HCT116 (cell line): ENCODE measurements at regions not wholly inside any gene's neighbourhood (a gene's known extent, or its start where the extent isn't known, plus 50 kb on each side); places are given as distances from the start of the nearest gene placed in this dataset.

Source experiments
- ATAC-seq: fragments of 200-7000 bp; cut with Tn5 transposase; 2 replicates; pipeline ENCODE4 v1.9.1; 2020; ENCODE audit warnings: mild to moderate bottlenecking, moderate library complexity
- BruUV-seq: library from RNA; stranded (reverse); fragments of 400-500 nt; replicated peaks from 2 replicates; lab custom pipeline; 2021; lab: Mats Ljungman, UMichigan
- CTCF ChIA-PET: fragments of 300-600 bp; sonication (Branson Sonifier 250); formaldehyde crosslinking; loops from one replicate; lab custom pipeline; 2021; ENCODE audit warnings: antibody characterized with exemption; lab: Charles Lee
- POLR2A ChIA-PET: fragments of 300-600, 350-600 bp; sonication (Branson Sonifier 250); formaldehyde crosslinking; loops from one replicate; lab custom pipeline; 2021; ENCODE audit warnings: antibody characterized with exemption; lab: Charles Lee
- RAD21 ChIA-PET, 2 experiments: fragments of 300-600 bp; sonication (Branson Sonifier 250); formaldehyde crosslinking; loops; one replicate each; lab custom pipeline; 2023; ENCODE audit warnings: low total read pairs in 2 of 2; ENCODE audit not compliant: uncharacterized antibody in 2 of 2, unreplicated experiment in 2 of 2, low non-redundant PET in 1 of 2; lab: Charles Lee
- DNase-seq: peaks from one replicate; pipeline ENCODE4 v3.0.0-alpha.2; 2010; ENCODE audit warnings: low read depth, low spot score
- H2AFZ ChIP-seq: fragments of 200-600 bp; shearing (Covaris generic), sonication (generic); 2 replicates; pipeline ENCODE4 v1.6.1; 2017; ENCODE audit warnings: low read depth, mixed run types, mixed read lengths, antibody characterized with exemption, low read length; ENCODE audit not compliant: poor library complexity, severe bottlenecking
- H3K27ac ChIP-seq: 2 replicates; pipeline ENCODE4 v1.5.1; 2012; ENCODE audit warnings: low read depth, low read length
- H3K27me3 ChIP-seq: fragments of 200-600 bp; sonication (generic); 2 replicates; pipeline ENCODE4 v1.6.1; 2016; ENCODE audit warnings: mixed run types, low read length, mixed read lengths; ENCODE audit not compliant: insufficient read depth
- H3K36me3 ChIP-seq, 2 experiments: fragments of 200-500 bp in 1 of 2; fragments of 200-600 bp in 1 of 2; sonication (Bioruptor generic) in 1 of 2; sonication (generic) in 1 of 2; 2 replicates each; pipeline versions ENCODE4 v1.5.1 to v1.6.1; 2014 to 2016; ENCODE audit warnings: low read length in 2 of 2, inconsistent platforms in 1 of 2, mixed read lengths in 1 of 2, mixed run types in 1 of 2; ENCODE audit not compliant: insufficient read depth in 2 of 2, control insufficient read depth in 1 of 2
- H3K4me1 ChIP-seq, 2 experiments: fragments of 200-600 bp in 1 of 2; sonication (generic) in 1 of 2; 2 replicates each; pipeline versions ENCODE4 v1.5.1 to v1.6.1; 2012 to 2017; ENCODE audit warnings: low read length in 2 of 2, inconsistent platforms in 1 of 2, mild to moderate bottlenecking in 1 of 2, mixed read lengths in 1 of 2, mixed run types in 1 of 2, moderate library complexity in 1 of 2; ENCODE audit not compliant: insufficient read depth in 2 of 2, control insufficient read depth in 1 of 2
- H3K4me2 ChIP-seq: fragments of 200-600 bp; sonication (generic); 2 replicates; pipeline ENCODE4 v1.6.1; 2017; ENCODE audit warnings: mixed run types, low read length, mixed read lengths
- H3K4me3 ChIP-seq, 2 experiments: fragments of 200-600 bp in 1 of 2; sonication (generic) in 1 of 2; replicated peaks in 1 of 2; 2 replicates each; pipeline ENCODE4 v1.5.1; 2011 to 2016; ENCODE audit warnings: low read length in 2 of 2, control low read depth in 1 of 2, low read depth in 1 of 2, mild to moderate bottlenecking in 1 of 2, mixed read lengths in 1 of 2, mixed run types in 1 of 2
- H3K79me2 ChIP-seq: fragments of 200-600 bp; sonication (generic); 2 replicates; pipeline ENCODE4 v1.6.1; 2017; ENCODE audit warnings: mild to moderate bottlenecking, mixed run types, low read length, moderate library complexity, mixed read lengths; ENCODE audit not compliant: insufficient read depth
- H3K9ac ChIP-seq: fragments of 200-600 bp; sonication (generic); 2 replicates; pipeline ENCODE4 v1.6.1; 2016; ENCODE audit warnings: low read length, mixed read lengths
- H3K9me2 ChIP-seq: fragments of 200-600 bp; sonication (generic), shearing (Covaris generic); 2 replicates; pipeline ENCODE4 v1.6.1; 2017; ENCODE audit warnings: mixed run types, mild to moderate bottlenecking, moderate library complexity; ENCODE audit not compliant: insufficient read depth
- H3K9me3 ChIP-seq, 2 experiments: fragments of 200-500 bp in 1 of 2; fragments of 200-600 bp in 1 of 2; sonication (Bioruptor generic) in 1 of 2; sonication (generic) in 1 of 2; 2 replicates each; pipeline ENCODE4 v1.6.1; 2014 to 2017; ENCODE audit warnings: low read length in 2 of 2, mixed read lengths in 2 of 2, inconsistent platforms in 1 of 2, low read depth in 1 of 2, mild to moderate bottlenecking in 1 of 2, mixed run types in 1 of 2, moderate library complexity in 1 of 2; ENCODE audit not compliant: control insufficient read depth in 1 of 2, insufficient read depth in 1 of 2
- H4K20me1 ChIP-seq: fragments of 200-600 bp; sonication (generic), shearing (Covaris generic); 2 replicates; pipeline ENCODE4 v1.6.1; 2017; ENCODE audit warnings: mixed run types, mild to moderate bottlenecking, moderate library complexity; ENCODE audit not compliant: insufficient read depth
- ATF3 ChIP-seq: IDR thresholded peaks from 2 replicates; pipeline ENCODE4 v1.6.1; 2012
- CBX3 ChIP-seq: IDR thresholded peaks from 2 replicates; pipeline ENCODE4 v1.6.1; 2012; ENCODE audit warnings: low read depth
- FOSL1 ChIP-seq: IDR thresholded peaks from 2 replicates; pipeline ENCODE4 v1.6.1; 2012; ENCODE audit warnings: low read depth
- MAX ChIP-seq: IDR thresholded peaks from 2 replicates; pipeline ENCODE4 v1.6.1; 2012
- POLR2A ChIP-seq: IDR thresholded peaks from 2 replicates; pipeline ENCODE4 v1.7.0; 2011; ENCODE audit warnings: borderline replicate concordance; ENCODE audit not compliant: insufficient read depth, insufficient read length; ENCODE audit errors: extremely low read depth
- RAD21 ChIP-seq: IDR thresholded peaks from 2 replicates; pipeline ENCODE4 v1.6.1; 2012; ENCODE audit warnings: low read depth, mild to moderate bottlenecking
- REST ChIP-seq: IDR thresholded peaks from 2 replicates; pipeline ENCODE4 v1.6.1; 2012; ENCODE audit warnings: low read depth
- SIN3A ChIP-seq: IDR thresholded peaks from 2 replicates; pipeline ENCODE4 v1.6.1; 2012; ENCODE audit warnings: low read depth
- SP1 ChIP-seq: IDR thresholded peaks from 2 replicates; pipeline ENCODE4 v1.6.1; 2012; ENCODE audit warnings: low read depth
- SRF ChIP-seq: IDR thresholded peaks from 2 replicates; pipeline ENCODE4 v1.6.1; 2012; ENCODE audit warnings: low read depth
- TCF7L2 ChIP-seq: IDR thresholded peaks from 2 replicates; pipeline ENCODE4 v1.7.0; 2011; ENCODE audit warnings: borderline replicate concordance, inconsistent platforms; ENCODE audit not compliant: insufficient read depth, insufficient read length; ENCODE audit errors: extremely low read depth
- ZNF274 ChIP-seq: fragments of 200-500 bp; sonication (Bioruptor generic); IDR thresholded peaks from 2 replicates; pipeline ENCODE4 v1.6.1; 2014; ENCODE audit warnings: mild to moderate bottlenecking, low read depth, low read length, inconsistent platforms
- intact Hi-C: fragments of 100-400 bp; cut with micrococcal nuclease; formaldehyde crosslinking; loops from 2 replicates; pipeline ENCODE4 v1.10.0; 2022

GRCh38 chr3:177294221-177294620 is 96.9 kb upstream of the TBL1XR1 start:
- Histone ChIP-seq H3K9me3 (no peaks in the 10 kb centered on the region), H3K9me2 (no peaks in the 10 kb centered on the region), H3K36me3 (no peaks in the 10 kb centered on the region), H3K27me3 (no peaks in the 10 kb centered on the region), H3K4me1 (peaks cover 0 to 15% of the 10 kb centered on the region in 2 experiments; a peak in 2 of 4 replicates), H3K79me2 (no peaks in the 10 kb centered on the region), H3K27ac (no peak overlapping the region), H2AFZ (peak overlapping the region; percentile 0), H3K4me2 (peak overlapping the region; percentile 18; the same call in 1 of the 2 replicates), H3K4me3 (no peak overlapping the region)
- intact Hi-C loops, result no loop called here
- no TSS peak for BruUV-seq
- ChIA-PET POLR2A (no interaction called here), RAD21 (interaction anchor here in 1 of 2 experiments (1.1 kb wide), 1 partner anchor 66 kb away, joined by 3 read pairs; no protein-coding TSS in a partner anchor), CTCF (no interaction called here)
- no peak for DNase-seq
- TF ChIP-seq TCF7L2, result no peak
- TF ChIP-seq, all 23 proteins: peak for 0
- Histone ChIP-seq H4K20me1 (no peaks in the 10 kb centered on the region), H3K9ac (no peak overlapping the region)
- no peak for ATAC-seq

GRCh38 chr3:177295116-177295515 is 97.8 kb upstream of the TBL1XR1 start:
- BruUV-seq, result no TSS peak
- RAD21 ChIA-PET, result no interaction called here
- intact Hi-C loops, result no loop called here
- H3K9me3 ChIP-seq, result no peaks in the 10 kb centered on the region
- no peak overlapping the region for H3K9ac ChIP-seq
- H3K4me2 ChIP-seq, result no peak overlapping the region
- no peaks in the 10 kb centered on the region for H3K27me3 ChIP-seq
- ATAC-seq (no peak), DNase-seq (no peak)
- CTCF ChIA-PET, result no interaction called here
- H4K20me1 ChIP-seq, result no peaks in the 10 kb centered on the region
- no peak overlapping the region for H3K4me3 ChIP-seq
- POLR2A ChIA-PET, result no interaction called here
- H3K4me1 ChIP-seq, result peaks cover 0 to 15% of the 10 kb centered on the region in 2 experiments; a peak in 2 of 4 replicates
- no peaks in the 10 kb centered on the region for H3K36me3 ChIP-seq
- TF ChIP-seq ZNF274 (no peak), FOSL1 (no peak), MAX (no peak), REST (no peak), CBX3 (no peak), ATF3 (no peak), SRF (no peak), POLR2A (no peak), SIN3A (no peak), TCF7L2 (no peak), RAD21 (no peak), SP1 (no peak)
- H3K9me2 ChIP-seq, result no peaks in the 10 kb centered on the region
- no peaks in the 10 kb centered on the region for H3K79me2 ChIP-seq
- no peak overlapping the region for H3K27ac ChIP-seq
- H2AFZ ChIP-seq, result peak overlapping the region; percentile 54
